VCaP (cell line): ENCODE measurements at regions not wholly inside any gene's neighbourhood (a gene's known extent, or its start where the extent isn't known, plus 50 kb on each side); places are given as distances from the start of the nearest gene placed in this dataset.

Source experiments
- H3K27ac ChIP-seq: fragments of 450-650 bp; 2 replicates; pipeline ENCODE4 v1.5.1; 2017
- TF ChIP-seq, protein P1 (sequence below): fragments of 450-650 bp; conservative IDR thresholded peaks from 2 replicates; pipeline ENCODE4 v1.5.1; 2017; ENCODE audit warnings: mild to moderate bottlenecking, moderate library complexity

DNA sequence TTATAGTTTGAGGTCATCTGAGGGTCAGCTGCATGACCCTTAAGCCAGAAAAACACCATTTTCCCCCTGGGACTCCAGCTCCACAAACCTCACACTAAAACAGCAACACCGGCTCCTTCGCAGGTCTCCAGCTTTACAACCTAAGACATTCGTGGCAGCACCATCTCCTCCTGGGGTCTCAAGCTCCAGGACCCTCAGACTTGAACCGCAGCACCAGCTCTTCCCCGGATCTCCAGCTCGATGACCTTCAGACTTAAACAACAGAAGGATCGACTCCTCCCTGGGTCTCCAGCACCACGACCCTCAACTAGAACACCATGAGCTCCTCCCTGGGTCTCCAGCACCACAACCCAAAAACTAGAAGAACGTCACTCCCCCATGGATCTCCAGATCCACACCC lies 233.7 kb upstream of the CNTN6 start:
- TF ChIP-seq, protein P1, sequence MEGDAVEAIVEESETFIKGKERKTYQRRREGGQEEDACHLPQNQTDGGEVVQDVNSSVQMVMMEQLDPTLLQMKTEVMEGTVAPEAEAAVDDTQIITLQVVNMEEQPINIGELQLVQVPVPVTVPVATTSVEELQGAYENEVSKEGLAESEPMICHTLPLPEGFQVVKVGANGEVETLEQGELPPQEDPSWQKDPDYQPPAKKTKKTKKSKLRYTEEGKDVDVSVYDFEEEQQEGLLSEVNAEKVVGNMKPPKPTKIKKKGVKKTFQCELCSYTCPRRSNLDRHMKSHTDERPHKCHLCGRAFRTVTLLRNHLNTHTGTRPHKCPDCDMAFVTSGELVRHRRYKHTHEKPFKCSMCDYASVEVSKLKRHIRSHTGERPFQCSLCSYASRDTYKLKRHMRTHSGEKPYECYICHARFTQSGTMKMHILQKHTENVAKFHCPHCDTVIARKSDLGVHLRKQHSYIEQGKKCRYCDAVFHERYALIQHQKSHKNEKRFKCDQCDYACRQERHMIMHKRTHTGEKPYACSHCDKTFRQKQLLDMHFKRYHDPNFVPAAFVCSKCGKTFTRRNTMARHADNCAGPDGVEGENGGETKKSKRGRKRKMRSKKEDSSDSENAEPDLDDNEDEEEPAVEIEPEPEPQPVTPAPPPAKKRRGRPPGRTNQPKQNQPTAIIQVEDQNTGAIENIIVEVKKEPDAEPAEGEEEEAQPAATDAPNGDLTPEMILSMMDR = no peak
- H3K27ac ChIP-seq = no peak overlapping the region

DNA sequence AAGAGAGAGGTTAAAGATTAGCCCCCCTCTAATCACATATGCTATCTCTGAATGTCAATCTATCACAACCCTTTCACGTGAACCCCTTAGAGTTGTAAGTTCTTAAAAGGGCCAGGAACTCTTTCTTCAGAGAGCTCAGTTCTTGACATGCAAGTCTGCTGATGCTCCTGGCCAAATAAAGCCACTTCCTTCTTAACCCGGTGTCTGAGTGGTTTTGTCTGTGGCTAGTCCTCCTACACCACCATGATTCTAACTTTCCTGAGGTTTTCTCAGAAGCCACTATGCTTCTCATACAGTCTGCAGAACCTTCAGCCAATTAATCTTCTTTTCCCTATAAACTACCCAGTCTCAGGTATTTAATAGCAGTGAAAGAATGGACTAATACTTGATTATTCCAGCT lies 231.1 kb upstream of the CNTN6 start:
- TF ChIP-seq, protein P1 = no peak
- H3K27ac ChIP-seq = no peak overlapping the region

DNA sequence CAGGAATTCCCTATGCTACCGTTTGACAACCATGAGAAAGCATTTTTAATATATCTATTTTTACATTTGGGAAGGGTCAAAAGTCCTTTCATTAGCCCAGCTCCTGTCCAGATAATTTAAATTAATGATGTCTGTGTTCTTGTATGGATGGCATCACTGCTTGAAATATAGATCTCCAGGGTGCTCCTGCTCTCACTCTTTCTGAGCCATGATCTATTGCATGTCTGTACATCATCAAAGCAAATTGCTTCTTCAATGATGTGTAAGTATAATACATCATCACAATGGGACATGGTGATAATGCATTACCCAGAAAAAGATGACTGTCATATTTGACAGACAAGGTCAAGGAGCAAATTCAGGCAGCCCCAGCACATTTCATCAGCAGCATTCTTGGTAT lies 223.6 kb upstream of the CNTN6 start:
- TF ChIP-seq, protein P1 = no peak
- no peak overlapping the region for H3K27ac ChIP-seq

DNA sequence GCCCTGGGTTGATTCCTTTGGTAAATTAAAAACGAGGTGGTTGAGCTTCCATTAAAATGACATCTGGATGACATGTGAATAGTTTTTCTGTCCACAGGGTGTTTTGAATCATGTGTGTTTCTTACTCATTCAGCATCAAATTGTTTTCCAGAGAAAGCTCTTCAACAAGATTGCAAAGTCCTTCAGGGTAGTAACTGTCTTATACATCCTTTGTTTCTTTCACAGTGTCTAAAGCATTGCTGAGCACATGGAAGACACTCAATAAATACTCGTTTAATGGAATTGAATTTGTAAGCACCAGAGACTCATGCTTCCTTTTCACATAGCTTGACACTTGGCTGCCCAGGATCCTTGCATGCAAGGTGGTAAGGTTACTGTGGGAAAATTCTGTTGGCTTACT lies 223.1 kb upstream of the CNTN6 start:
- TF ChIP-seq, protein P1 = no peak
- no peak overlapping the region for H3K27ac ChIP-seq

DNA sequence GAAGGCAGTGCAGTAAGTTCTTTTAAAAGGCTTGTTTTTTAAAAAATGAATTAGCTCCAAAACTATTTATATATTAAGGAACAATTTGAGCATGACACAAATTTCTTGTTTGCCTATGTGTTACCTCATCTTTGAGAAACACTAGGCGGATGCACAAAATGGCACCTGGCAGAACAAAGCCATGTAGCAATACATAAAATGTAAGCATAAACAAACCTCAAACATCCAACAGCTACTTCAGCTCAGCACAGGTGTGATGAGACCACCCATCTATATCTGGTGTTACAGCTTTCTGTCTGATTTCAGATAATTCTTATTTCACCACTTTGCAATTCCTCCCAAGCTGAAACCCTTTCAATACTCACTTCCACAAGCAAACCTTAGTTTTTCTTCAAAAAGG lies 221.2 kb upstream of the CNTN6 start:
- no peak overlapping the region for H3K27ac ChIP-seq
- TF ChIP-seq, protein P1 = no peak

- H3K27ac ChIP-seq = no peak overlapping the region
- TF ChIP-seq, protein P1 = no peak
These were observed 215.8 kb upstream of the CNTN6 start for GRCh38 chr3:877001-877400.

- TF ChIP-seq, protein P1 = no peak
These were observed 214.1 kb upstream of the CNTN6 start for GRCh38 chr3:878746-879145.

GRCh38 chr3:880371-880770 lies 212.5 kb upstream of the CNTN6 start:
- TF ChIP-seq, protein P1 = no peak
- no peak overlapping the region for H3K27ac ChIP-seq

More at GRCh38 chr3:878746-879145, 214.1 kb upstream of the CNTN6 start:
- no peak overlapping the region for H3K27ac ChIP-seq
